ENCODE measurements at regions not wholly inside any gene's neighbourhood (a gene's known extent, or its start where the extent isn't known, plus 50 kb on each side); places are given as distances from the start of the nearest gene placed in this dataset.

DNA sequence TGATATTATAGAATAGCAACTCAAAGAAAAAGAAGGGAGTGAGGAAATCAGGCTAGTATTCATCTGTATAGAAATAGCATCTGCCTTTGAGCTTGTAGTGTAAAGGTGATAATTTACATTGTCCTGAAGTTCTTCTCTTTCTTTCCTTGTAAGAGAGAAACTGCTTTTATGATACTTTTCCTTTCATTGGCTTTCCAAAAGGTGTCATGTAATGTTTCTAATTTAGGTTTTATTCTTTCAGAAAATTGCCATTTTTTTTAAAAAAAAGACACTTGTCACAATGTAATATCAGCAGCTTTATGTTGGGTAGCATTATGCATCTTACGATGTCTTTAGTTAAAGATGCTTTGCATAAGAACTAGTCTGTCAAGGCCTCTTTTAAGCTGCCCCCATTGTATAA lies 1153.8 kb upstream of the PCDH7 start:
- Histone ChIP-seq H3K27ac (ENCODE audit: low read depth, low read length) (no peak overlapping the region), H3K27me3 (ENCODE audit: control insufficient read depth, insufficient read depth, low read length, poor library complexity, severe bottlenecking) (no peaks in the 10 kb centered on the region), H3K36me3 (ENCODE audit: control insufficient read depth, insufficient read depth, low read length) (no peaks in the 10 kb centered on the region), H3K9ac (ENCODE audit: extremely low read depth, low read length, poor library complexity, severe bottlenecking) (no peak overlapping the region), H3K9me3 (ENCODE audit: control insufficient read depth, low read length) (no peaks in the 10 kb centered on the region), H3K4me1 (ENCODE audit: control insufficient read depth, insufficient read depth, low read length) (no peaks in the 10 kb centered on the region), H3K4me3 (ENCODE audit: low read length) (no peak overlapping the region)
- Mint-ChIP-seq H3K4me3 (no peak overlapping the region), H3K27ac (no peak overlapping the region), H3K9me3 (peaks cover 4% of the 10 kb centered on the region), H3K36me3 (ENCODE audit: low read depth) (no peaks in the 10 kb centered on the region), H3K27me3 (ENCODE audit: insufficient read depth) (no peaks in the 10 kb centered on the region), H3K4me1 (no peaks in the 10 kb centered on the region)
- WGBS, 2 experiments (ENCODE audit: insufficient coverage in 1 of 2, insufficient read length in 1 of 2), result 80 to 86% methylated on average over 1 of the region's 1 CpG
- DNase-seq, result no peak
- TF ChIP-seq, protein P1, sequence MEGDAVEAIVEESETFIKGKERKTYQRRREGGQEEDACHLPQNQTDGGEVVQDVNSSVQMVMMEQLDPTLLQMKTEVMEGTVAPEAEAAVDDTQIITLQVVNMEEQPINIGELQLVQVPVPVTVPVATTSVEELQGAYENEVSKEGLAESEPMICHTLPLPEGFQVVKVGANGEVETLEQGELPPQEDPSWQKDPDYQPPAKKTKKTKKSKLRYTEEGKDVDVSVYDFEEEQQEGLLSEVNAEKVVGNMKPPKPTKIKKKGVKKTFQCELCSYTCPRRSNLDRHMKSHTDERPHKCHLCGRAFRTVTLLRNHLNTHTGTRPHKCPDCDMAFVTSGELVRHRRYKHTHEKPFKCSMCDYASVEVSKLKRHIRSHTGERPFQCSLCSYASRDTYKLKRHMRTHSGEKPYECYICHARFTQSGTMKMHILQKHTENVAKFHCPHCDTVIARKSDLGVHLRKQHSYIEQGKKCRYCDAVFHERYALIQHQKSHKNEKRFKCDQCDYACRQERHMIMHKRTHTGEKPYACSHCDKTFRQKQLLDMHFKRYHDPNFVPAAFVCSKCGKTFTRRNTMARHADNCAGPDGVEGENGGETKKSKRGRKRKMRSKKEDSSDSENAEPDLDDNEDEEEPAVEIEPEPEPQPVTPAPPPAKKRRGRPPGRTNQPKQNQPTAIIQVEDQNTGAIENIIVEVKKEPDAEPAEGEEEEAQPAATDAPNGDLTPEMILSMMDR (conservative IDR thresholded peaks at IDR 0.05), result no peak

DNA sequence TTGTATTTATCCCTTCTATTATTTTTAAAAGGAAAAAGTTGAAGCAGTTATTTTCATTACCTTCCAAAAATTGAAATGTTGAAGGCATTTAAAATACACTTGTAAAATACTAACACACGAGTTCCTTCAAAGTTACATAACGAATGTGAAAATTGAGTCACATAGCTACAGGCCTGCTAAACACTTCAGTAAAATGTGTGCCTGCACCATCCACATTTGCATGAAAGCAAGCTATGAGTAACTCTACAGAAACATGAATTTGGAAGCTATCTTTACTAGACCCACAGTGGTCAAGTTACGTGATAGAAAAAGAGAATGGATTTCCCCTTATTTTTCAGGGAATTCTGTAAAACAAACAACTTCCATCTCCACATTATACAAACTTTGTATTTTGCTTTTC lies 1148.8 kb upstream of the PCDH7 start:
- Mint-ChIP-seq H3K36me3 (ENCODE audit: low read depth) (no peaks in the 10 kb centered on the region), H3K27me3 (ENCODE audit: insufficient read depth) (no peaks in the 10 kb centered on the region), H3K4me1 (no peaks in the 10 kb centered on the region), H3K9me3 (no peaks in the 10 kb centered on the region), H3K27ac (no peak overlapping the region), H3K4me3 (no peak overlapping the region)
- DNase-seq, result no peak
- Histone ChIP-seq H3K36me3 (ENCODE audit: control insufficient read depth, insufficient read depth, low read length) (no peaks in the 10 kb centered on the region), H3K4me1 (ENCODE audit: control insufficient read depth, insufficient read depth, low read length) (no peaks in the 10 kb centered on the region), H3K9ac (ENCODE audit: extremely low read depth, low read length, poor library complexity, severe bottlenecking) (no peak overlapping the region), H3K9me3 (ENCODE audit: control insufficient read depth, low read length) (no peaks in the 10 kb centered on the region), H3K4me3 (ENCODE audit: low read length) (no peak overlapping the region), H3K27me3 (ENCODE audit: control insufficient read depth, insufficient read depth, low read length, poor library complexity, severe bottlenecking) (no peaks in the 10 kb centered on the region), H3K27ac (ENCODE audit: low read depth, low read length) (no peak overlapping the region)
- 93 to 94% methylated on average over 3 of the region's 3 CpGs for WGBS, 2 experiments (ENCODE audit: insufficient coverage in 1 of 2, insufficient read length in 1 of 2)
- TF ChIP-seq, protein P1 (conservative IDR thresholded peaks at IDR 0.05), result no peak

DNA sequence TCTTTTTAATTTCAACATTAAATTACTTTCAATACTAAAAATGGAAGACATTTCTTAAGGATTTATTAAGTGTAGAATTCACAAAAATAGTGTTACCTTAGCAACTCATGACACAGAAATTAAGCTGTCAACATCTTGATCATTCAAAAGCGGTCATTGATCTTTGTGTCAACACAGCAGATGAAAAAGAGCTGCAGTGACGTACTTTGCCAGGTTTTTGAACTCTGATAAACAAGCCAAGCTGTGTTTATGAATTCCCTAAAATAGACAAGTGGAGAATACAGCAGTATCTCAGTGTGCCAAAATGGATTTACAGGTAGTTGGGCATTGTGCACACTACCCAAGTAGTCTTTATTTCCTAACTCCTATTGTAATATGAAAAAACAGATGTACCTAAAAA lies 1141.8 kb upstream of the PCDH7 start:
- no peaks in the 10 kb centered on the region for H3K36me3 Mint-ChIP-seq (ENCODE audit: low read depth)
- no peak overlapping the region for H3K9ac ChIP-seq (ENCODE audit: extremely low read depth, low read length, poor library complexity, severe bottlenecking)

More for the DNA sequence above, 1141.8 kb upstream of the PCDH7 start:
- TF ChIP-seq, protein P1 (conservative IDR thresholded peaks at IDR 0.05), result no peak
- no peak for DNase-seq
- no peaks in the 10 kb centered on the region for H3K4me1 ChIP-seq (ENCODE audit: control insufficient read depth, insufficient read depth, low read length)
- Mint-ChIP-seq H3K27me3 (ENCODE audit: insufficient read depth) (no peaks in the 10 kb centered on the region), H3K27ac (no peak overlapping the region), H3K4me1 (no peaks in the 10 kb centered on the region), H3K4me3 (no peak overlapping the region), H3K9me3 (no peaks in the 10 kb centered on the region)
- no peaks in the 10 kb centered on the region for H3K36me3 ChIP-seq (ENCODE audit: control insufficient read depth, insufficient read depth, low read length)
- no peak overlapping the region for H3K27ac ChIP-seq (ENCODE audit: low read depth, low read length)
- H3K4me3 ChIP-seq (ENCODE audit: low read length), result no peak overlapping the region
- 83 to 89% methylated on average over 2 of the region's 2 CpGs for WGBS, 2 experiments (ENCODE audit: insufficient coverage in 1 of 2, insufficient read length in 1 of 2)
- no peaks in the 10 kb centered on the region for H3K27me3 ChIP-seq (ENCODE audit: control insufficient read depth, insufficient read depth, low read length, poor library complexity, severe bottlenecking)
- H3K9me3 ChIP-seq (ENCODE audit: control insufficient read depth, low read length), result no peaks in the 10 kb centered on the region
